IPS-18c (cell line): ENCODE measurements at regions not wholly inside any gene's neighbourhood (a gene's known extent, or its start where the extent isn't known, plus 50 kb on each side); places are given as distances from the start of the nearest gene placed in this dataset.
"Not testable (repeated sequence)": the region's sequence is repeated elsewhere in the genome, so short reads cannot be mapped to it uniquely, and the experiment has no call there.

Experiments
- H3K4me3 ChIP-seq: 2 replicates; pipeline ENCODE4 v1.7.0; 2013; ENCODE audit warnings: low read depth, mild to moderate bottlenecking, low read length, moderate library complexity; ENCODE audit not compliant: insufficient read depth
- H3K9me3 ChIP-seq: one replicate; pipeline ENCODE4 v1.6.1; 2013; ENCODE audit warnings: mild to moderate bottlenecking, low read length, moderate library complexity; ENCODE audit not compliant: control insufficient read depth, insufficient read depth

- not testable (repeated sequence) for H3K4me3 ChIP-seq, H3K9me3 ChIP-seq
Observed at GRCh38 chr4:130012806-130013205, 916.9 kb downstream of the C4orf33 start.

DNA sequence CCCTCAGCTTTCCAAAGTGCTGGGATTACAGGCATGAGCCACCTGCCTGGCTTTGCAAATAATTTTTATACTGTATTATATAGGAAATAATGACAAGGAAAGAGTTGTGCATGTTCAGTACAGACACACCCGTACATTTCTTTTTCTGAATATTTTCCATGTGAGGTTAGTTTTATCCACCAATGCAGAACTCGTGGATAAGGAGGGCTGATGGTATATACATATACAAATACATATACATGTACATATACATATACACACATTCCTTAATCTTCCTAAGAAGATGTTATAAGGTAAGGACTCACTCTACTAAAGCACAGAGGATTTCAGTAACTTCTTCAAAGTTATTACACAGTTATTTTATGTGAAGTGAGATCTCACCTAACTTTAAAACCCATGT, 925.8 kb downstream of the C4orf33 start:
- Histone ChIP-seq H3K9me3 (no peaks in the 10 kb centered on the region), H3K4me3 (no peak overlapping the region)

GRCh38 chr4:130023088-130023487, 927.1 kb downstream of the C4orf33 start:
- Histone ChIP-seq H3K9me3 (no peaks in the 10 kb centered on the region), H3K4me3 (no peak overlapping the region)

- H3K9me3 ChIP-seq: no peaks in the 10 kb centered on the region
Observed at GRCh38 chr4:130025701-130026100, 929.7 kb downstream of the C4orf33 start.

GRCh38 chr4:130026185-130026584, 930.2 kb downstream of the C4orf33 start:
- no peaks in the 10 kb centered on the region for H3K9me3 ChIP-seq
- H3K4me3 ChIP-seq: no peak overlapping the region

More at GRCh38 chr4:130025701-130026100, 929.7 kb downstream of the C4orf33 start:
- no peak overlapping the region for H3K4me3 ChIP-seq

GRCh38 chr4:130027973-130028372, 932.0 kb downstream of the C4orf33 start:
- Histone ChIP-seq H3K9me3 (no peaks in the 10 kb centered on the region), H3K4me3 (no peak overlapping the region)

- Histone ChIP-seq H3K4me3 (no peak overlapping the region), H3K9me3 (no peaks in the 10 kb centered on the region)
Observed at GRCh38 chr4:130028552-130028951, 932.6 kb downstream of the C4orf33 start.

- Histone ChIP-seq H3K9me3 (no peaks in the 10 kb centered on the region), H3K4me3 (no peak overlapping the region)
Observed at GRCh38 chr4:130029442-130029841, 933.5 kb downstream of the C4orf33 start.

DNA sequence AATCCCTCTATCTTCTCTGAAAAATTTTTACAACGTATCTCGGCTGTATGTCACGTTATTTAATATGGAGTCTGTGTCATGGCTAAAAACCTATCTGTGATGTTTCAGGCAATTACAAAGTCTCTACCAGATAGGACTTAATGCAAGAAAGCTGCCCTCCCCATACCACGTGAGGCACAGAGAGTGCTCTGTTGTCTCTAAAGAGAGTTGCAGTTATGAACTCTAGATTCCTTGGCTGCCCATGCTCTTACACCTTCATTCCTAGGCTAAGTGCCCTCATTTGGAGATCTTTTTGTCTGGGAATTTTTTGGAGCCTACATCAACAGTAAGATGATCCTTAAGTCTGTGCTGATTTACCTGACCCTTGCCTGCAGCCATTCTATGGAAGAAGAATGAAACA, 935.9 kb downstream of the C4orf33 start:
- Histone ChIP-seq H3K9me3 (no peaks in the 10 kb centered on the region), H3K4me3 (no peak overlapping the region)

GRCh38 chr4:130033657-130034056, 937.7 kb downstream of the C4orf33 start:
- H3K4me3 ChIP-seq, H3K9me3 ChIP-seq: not testable (repeated sequence)

- Histone ChIP-seq H3K4me3 (no peak overlapping the region), H3K9me3 (no peaks in the 10 kb centered on the region)
Observed at GRCh38 chr4:130034876-130035275, 938.9 kb downstream of the C4orf33 start.

- Histone ChIP-seq H3K4me3 (no peak overlapping the region), H3K9me3 (no peaks in the 10 kb centered on the region)
Observed at GRCh38 chr4:130035391-130035790, 939.4 kb downstream of the C4orf33 start.

GRCh38 chr4:130037866-130038265, 941.9 kb downstream of the C4orf33 start:
- H3K4me3 ChIP-seq, H3K9me3 ChIP-seq: not testable (repeated sequence)

GRCh38 chr4:130038540-130038939, 942.6 kb downstream of the C4orf33 start:
- not testable (repeated sequence) for H3K9me3 ChIP-seq

DNA sequence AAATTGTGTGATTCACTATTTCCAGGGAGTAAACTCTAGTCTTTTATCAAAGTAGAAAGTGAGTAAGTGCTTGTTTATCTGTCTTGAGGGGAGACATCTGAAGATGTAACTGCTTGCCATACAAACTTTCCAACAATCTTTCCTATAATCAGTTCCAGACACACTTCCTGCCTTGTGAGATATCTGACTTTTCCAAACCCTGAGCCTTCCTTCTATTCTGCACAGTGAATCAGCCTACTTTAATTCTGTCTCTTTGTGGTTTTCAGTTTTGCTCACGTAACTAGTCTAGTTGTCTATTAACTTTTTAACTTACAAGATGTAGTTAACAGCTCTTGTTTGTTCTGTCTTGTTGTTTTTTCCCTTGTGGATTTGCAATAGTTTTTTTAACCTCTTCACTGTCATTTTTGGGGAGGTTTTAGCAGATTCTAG, 947.8 kb downstream of the C4orf33 start:
- Histone ChIP-seq H3K4me3 (no peak overlapping the region), H3K9me3 (no peaks in the 10 kb centered on the region)

More at GRCh38 chr4:130038540-130038939, 942.6 kb downstream of the C4orf33 start:
- H3K4me3 ChIP-seq: not testable (repeated sequence)

DNA sequence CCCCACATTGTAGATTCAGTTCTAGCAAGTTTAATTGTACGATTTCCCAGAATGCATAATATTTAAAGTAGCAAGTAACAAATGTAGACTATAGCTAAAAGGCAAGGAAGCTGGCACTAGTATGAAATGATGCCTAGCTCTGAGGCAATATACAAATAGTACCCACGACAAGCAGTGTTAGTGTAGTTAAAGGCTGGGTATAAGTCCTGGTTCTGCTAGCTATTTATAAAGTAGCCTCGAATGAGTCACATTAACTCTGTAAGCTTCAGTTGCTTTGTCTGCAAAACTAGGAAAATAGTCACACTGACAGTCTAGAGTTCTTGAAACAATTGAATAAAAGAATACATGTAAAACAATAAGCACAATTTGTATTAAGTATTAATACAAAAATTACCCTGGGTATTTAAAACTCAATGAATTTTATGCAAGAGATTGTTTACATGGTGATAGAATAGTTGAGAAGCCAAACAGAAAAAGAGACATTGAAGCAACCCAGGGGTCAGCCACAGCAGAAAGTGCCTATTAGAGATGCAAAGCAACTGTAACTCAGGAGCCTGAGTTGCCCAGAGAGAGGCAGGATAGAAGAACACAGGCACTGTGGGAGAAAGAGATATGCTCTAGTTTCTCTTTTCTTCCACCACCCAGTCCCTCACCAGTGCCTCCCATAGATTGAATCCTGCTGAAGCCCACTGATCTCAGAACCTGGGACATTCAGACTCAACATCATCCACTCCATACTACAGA, 949.0 kb downstream of the C4orf33 start:
- Histone ChIP-seq H3K9me3 (no peaks in the 10 kb centered on the region), H3K4me3 (no peak overlapping the region)

GRCh38 chr4:130053723-130054122, 957.8 kb downstream of the C4orf33 start:
- Histone ChIP-seq H3K4me3 (no peak overlapping the region), H3K9me3 (peaks cover 3% of the 10 kb centered on the region)

GRCh38 chr4:130054908-130055307, 959.0 kb downstream of the C4orf33 start:
- Histone ChIP-seq H3K9me3 (peaks cover 3% of the 10 kb centered on the region), H3K4me3 (no peak overlapping the region)

GRCh38 chr4:130056286-130056685, 960.3 kb downstream of the C4orf33 start:
- Histone ChIP-seq H3K9me3 (peaks cover 2% of the 10 kb centered on the region), H3K4me3 (no peak overlapping the region)
